HL-60 (cell line): ENCODE measurements at regions not wholly inside any gene's neighbourhood (a gene's known extent, or its start where the extent isn't known, plus 50 kb on each side); places are given as distances from the start of the nearest gene placed in this dataset.

Experiments used
- CTCF ChIP-seq: IDR thresholded peaks from one replicate; pipeline ENCODE4 v1.5.1; 2011; ENCODE audit warnings: low read length, control low read depth, inconsistent platforms; ENCODE audit not compliant: insufficient read depth
- GABPA ChIP-seq: IDR thresholded peaks from 2 replicates; pipeline ENCODE4 v1.6.1; 2012; ENCODE audit warnings: low read depth
- POLR2AphosphoS5 ChIP-seq: IDR thresholded peaks from 2 replicates; pipeline ENCODE4 v1.6.1; 2012; ENCODE audit warnings: low read depth

GRCh38 chr16:17988839-17989238, 347.7 kb downstream of the NPIPA8 start:
- TF ChIP-seq CTCF (no peak), POLR2AphosphoS5 (no peak), GABPA (no peak)
